NCI-H2029 treated with DMSO at 0.1 percent for 48 hours (cell line): ENCODE measurements at regions not wholly inside any gene's neighbourhood (a gene's known extent, or its start where the extent isn't known, plus 50 kb on each side); places are given as distances from the start of the nearest gene placed in this dataset.
A peak's percentile ranks its signal among the peaks of the same experiment; 100 is the strongest.
"Not testable (repeated sequence)": the region's sequence is repeated elsewhere in the genome, so short reads cannot be mapped to it uniquely, and the experiment has no call there.

Source experiments
- DNase-seq: peaks from one replicate; lab custom pipeline; 2025; lab: John Stamatoyannopoulos, UW

- DNase-seq, result no peak
Observed at GRCh38 chr3:8311321-8311720, 190.3 kb upstream of the LMCD1 start.

- DNase-seq, result no peak
Observed at GRCh38 chr3:8312685-8313084, 188.9 kb upstream of the LMCD1 start.

GRCh38 chr3:8313560-8314267 is 187.9 kb upstream of the LMCD1 start:
- no peak for DNase-seq

- DNase-seq, result not testable (repeated sequence)
Observed at GRCh38 chr3:8315526-8315925, 186.1 kb upstream of the LMCD1 start.

- DNase-seq, result peak; percentile 40
Observed at GRCh38 chr3:8317661-8318649, 183.7 kb upstream of the LMCD1 start.

- no peak for DNase-seq
Observed at GRCh38 chr3:8319935-8320634, 181.5 kb upstream of the LMCD1 start.

GRCh38 chr3:8320711-8321458 is 180.7 kb upstream of the LMCD1 start:
- DNase-seq, result no peak

- DNase-seq, result peak; percentile 25
Observed at GRCh38 chr3:8324747-8325146, 176.9 kb upstream of the LMCD1 start.

- DNase-seq, result no peak
Observed at GRCh38 chr3:8325306-8325705, 176.3 kb upstream of the LMCD1 start.

- DNase-seq, result not testable (repeated sequence)
Observed at GRCh38 chr3:8325833-8326232, 175.8 kb upstream of the LMCD1 start.

- peak; percentile 87 for DNase-seq
Observed at GRCh38 chr3:8327739-8328138, 173.9 kb upstream of the LMCD1 start.

- peak; percentile 92 for DNase-seq
Observed at GRCh38 chr3:8328967-8329366, 172.7 kb upstream of the LMCD1 start.

GRCh38 chr3:8329598-8329997 is 172.0 kb upstream of the LMCD1 start:
- peak; percentile 42 for DNase-seq

GRCh38 chr3:8336456-8336855 is 165.2 kb upstream of the LMCD1 start:
- DNase-seq, result no peak

- DNase-seq, result no peak
Observed at GRCh38 chr3:8338424-8338823, 163.2 kb upstream of the LMCD1 start.

GRCh38 chr3:8341821-8342247 is 159.8 kb upstream of the LMCD1 start:
- DNase-seq, result no peak

- DNase-seq, result no peak
Observed at GRCh38 chr3:8343058-8343457, 158.6 kb upstream of the LMCD1 start.

- no peak for DNase-seq
Observed at GRCh38 chr3:8345398-8345797, 156.2 kb upstream of the LMCD1 start.

- DNase-seq, result no peak
Observed at GRCh38 chr3:8348076-8348475, 153.5 kb upstream of the LMCD1 start.

GRCh38 chr3:8352475-8352874 is 149.1 kb upstream of the LMCD1 start:
- DNase-seq, result no peak

GRCh38 chr3:8353364-8353763 is 148.3 kb upstream of the LMCD1 start:
- DNase-seq, result no peak

GRCh38 chr3:8355346-8355745 is 146.3 kb upstream of the LMCD1 start:
- no peak for DNase-seq
